ENCODE measurements at regions not wholly inside any gene's neighbourhood (a gene's known extent, or its start where the extent isn't known, plus 50 kb on each side); places are given as distances from the start of the nearest gene placed in this dataset.

DNA sequence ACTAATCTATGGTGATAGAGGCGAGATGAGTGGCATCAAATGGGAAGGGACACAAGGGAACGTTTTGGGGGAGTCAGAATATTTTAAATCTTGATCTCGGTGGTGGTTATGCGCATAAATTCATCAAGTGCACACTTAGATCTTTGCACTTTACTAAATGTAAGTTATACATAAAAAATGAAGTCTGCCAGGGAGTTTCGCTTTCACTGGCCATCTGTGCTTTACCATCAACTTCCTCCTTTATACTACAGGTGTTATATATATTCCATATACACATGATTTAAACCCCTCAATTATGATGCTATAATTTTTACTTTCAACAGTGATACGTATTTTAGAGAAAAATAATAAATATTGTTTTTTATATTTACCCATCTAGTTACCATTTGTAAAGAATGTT is 97.6 kb upstream of the AKIRIN2 start:
- DNase-seq, result no peak

DNA sequence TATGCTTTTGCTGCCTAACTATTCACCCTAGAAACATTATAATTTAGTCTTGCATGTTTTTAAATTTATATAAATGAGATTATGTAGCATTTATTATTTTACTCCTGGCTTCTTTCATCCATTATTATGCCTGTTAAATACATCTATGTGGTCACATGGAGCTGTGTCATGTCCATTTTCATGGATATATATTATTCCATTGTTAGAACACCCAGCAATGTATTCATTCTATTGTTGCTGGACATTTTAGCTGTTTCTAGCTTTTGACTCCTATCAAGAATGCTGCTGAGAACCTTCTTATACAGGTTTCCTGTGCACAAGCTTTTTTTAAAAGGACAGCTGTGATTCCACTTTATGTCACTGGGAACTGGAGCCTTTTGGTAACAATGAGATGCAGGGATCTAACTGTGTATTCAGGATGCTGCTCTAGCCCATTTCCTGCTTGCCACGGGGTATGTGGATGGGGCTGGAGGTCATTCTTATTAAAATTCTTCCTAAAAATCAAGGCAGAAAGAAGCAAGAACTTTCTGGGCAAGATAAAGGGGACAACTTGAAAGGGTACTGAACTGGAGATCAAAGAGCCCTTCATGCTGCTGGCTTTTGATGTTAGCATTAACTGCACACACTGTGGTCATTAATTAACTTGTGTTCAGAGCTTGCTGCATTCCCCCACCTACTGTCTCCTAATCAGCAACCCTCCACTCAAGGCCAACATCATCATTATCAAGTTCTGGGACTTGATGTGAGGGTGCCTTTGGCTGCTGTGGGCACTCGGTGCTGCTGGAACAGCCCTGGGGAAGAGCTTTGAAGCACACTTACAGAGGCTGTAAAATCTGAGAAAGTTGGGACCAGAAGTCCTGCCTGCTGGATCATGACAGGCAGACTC is 96.6 kb upstream of the AKIRIN2 start:
- no peak for DNase-seq

DNA sequence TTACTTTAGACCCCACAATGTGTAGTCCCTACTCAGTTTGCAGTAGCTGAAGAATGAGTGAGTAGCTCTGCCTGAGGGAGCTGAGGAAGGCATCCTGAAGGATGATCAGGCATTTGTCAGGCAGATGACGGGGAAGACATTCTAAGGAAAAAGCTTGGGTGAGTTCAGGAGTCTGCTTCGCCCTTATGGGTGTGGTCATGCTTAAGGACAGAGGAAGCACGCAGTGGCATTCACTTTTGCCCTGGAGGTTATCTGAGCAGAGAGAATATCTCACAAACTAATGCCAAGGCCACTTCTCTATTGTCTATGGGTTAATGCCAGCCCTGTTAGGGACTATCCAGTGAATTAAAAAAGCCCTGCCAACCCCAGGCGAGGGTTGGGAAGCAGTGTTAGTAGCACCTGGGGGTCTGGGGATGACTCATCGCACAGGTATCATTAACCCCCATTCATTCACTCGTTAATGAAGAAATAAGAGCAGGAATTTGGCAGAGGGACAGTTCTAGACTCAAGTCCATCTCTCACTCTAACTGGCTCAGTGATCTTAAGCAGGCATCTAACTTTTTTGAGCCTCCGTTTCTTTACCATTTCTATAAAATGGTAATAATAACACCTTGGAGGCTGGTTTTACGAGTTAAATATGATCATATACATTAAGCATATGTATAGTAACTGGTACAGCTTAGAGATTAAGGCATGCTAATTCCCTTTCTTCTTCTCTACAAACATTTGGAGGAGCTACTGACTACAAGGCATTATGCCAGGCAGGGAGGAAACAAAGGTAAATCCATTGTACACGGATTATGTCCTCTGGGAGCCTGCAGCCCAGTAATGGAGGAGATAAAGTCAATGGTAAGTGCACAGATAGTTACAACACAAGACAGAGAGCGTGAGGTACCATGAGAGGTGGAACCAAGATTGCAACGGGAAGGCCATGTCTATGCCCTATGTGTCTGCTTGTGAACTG is 93.2 kb upstream of the AKIRIN2 start:
- no peak for DNase-seq

DNA sequence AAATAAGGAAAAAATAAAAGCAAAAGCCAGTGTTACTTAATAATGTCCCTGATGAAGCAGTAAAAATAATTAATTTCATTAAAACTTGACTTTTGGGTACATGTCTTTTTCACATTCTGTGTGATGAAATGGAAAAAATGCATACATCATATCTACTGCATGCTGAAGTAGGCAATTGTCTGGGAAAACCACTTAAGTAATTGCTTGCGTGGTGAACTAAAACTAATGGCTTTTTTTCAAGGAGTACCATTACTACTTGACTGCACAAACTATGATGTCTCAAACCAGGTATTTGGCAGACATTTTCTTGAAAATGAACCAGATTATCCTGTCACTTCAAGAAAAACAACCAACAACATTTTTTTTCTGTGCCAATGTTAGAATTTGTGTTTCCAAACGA is 91.3 kb upstream of the AKIRIN2 start:
- no peak for DNase-seq

DNA sequence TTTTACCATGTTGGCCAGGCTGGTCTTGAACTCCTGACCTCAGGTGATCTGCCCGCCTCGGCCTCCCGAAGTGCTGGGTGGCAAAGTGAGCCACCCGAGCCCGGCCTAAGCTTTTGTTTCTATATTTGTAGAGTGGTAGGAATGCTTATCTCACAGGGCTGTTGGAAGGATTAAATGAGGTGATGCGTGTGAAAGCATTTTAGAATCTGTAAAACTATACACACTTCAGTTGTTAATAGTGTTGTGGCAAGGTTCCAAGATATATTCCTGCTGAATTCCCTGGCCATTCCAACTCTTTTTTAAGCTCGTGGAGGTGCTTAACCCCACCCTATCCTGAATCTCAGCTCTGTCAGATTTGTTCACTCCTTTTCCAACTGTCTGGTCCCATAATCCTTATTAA is 89.9 kb upstream of the AKIRIN2 start:
- no peak for DNase-seq

DNA sequence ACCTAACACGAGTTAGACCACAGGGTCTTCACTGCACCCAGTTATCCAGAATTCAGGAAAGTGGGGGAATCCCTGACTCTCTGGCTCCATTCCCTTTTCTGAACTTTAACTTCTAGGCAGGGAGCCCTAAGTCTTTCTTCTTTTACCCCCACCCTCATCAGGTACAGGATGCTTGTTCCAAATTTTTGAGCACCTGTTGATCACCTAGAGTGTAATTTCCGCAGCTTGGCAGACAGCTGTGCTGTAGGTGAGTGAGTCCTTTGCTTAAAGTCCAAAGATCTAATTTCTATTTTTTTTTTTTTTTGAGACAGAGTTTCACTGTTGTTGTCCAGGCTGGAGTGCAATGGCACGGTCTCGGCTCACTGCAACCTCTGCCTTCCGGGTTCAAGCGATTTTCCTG is 89.5 kb upstream of the AKIRIN2 start:
- no peak for DNase-seq

DNA sequence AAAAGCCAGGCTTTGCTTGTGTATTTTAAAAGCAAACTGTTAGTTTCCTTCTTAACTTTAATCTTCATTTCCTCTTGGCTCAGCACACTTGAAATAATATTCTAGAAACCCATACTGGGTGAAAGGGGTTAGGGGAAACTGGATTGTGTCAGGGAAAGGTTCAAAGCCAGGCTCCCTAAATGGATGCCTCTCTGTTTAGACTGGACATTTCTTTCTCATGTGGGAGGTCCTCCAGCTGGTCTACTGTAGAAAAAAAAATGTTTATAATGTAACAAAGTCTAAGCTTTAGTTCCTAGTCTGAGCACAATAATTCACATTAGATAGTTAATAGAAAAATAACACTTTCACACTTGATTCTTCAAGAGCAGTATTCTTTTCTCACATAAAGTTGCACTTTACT is 89.0 kb upstream of the AKIRIN2 start:
- no peak for DNase-seq

DNA sequence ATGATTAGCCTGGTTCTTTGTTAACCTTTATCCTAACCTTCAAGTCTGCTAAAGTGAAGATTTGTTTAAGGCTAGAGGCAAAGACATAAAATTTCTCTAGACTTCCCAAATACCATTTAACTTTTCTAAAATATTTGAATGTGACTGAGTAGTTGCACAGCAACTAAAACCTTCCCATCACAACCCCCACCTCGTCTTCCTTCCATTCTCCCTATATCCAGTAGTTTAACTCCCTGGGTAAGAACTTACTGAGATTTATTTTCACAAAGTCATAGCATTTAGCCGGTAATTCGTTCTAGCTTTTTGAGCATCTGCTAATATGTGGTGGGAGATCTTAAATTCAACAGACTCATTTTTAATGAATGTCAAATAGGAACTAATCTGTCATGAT is 87.9 kb upstream of the AKIRIN2 start:
- no peak for DNase-seq

DNA sequence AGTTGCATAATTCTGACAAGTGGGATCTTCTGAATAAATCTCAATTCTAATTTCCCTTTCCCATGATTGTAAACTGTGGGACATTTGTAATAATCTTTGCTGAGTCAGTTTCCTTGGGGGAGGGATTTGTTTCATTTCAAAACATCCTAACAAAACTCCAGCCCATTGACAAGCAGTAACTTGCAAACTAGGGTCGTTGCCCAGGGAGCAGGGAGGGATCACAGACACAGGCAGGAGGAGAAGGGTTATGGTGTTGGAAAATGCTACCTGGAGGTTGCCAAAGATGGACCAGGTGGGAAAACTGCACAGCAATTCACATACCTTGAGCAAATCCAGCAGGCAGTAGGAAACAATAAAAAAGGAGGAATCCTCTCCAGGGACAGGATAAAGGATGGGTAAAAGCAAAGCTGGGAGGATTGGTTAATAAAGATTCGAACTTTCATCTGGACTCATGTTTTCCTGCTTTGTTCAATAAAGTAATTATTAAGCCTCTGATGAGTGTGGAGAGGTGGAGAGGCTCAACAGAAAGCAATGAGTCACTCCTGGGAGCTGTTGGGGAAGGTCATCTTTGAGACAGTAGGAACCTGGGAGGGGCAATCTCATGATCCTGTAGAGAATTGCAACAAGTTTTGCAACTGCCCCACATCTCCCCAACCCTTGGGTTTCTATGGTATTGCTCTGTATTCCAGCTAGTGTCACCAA is 87.3 kb upstream of the AKIRIN2 start:
- DNase-seq, result no peak

DNA sequence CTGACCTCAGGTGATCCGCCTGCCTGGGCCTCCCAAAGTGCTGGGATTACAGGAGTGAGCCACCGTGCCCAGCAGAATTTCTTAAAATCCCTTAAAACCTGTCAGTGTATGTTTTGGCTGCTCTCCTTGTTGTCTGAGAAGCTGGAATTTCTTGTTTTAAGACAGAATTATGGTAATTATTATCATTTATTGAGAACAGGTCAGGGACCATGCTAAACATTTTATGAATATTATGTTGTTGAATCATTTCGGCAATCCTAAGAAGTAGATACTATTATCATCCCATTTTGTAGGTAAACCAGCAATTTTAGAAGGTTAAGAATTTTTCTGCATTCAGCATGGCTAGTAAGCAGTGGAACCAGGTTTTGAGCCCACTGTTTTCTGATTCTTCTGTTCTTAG is 86.1 kb upstream of the AKIRIN2 start:
- no peak for DNase-seq

DNA sequence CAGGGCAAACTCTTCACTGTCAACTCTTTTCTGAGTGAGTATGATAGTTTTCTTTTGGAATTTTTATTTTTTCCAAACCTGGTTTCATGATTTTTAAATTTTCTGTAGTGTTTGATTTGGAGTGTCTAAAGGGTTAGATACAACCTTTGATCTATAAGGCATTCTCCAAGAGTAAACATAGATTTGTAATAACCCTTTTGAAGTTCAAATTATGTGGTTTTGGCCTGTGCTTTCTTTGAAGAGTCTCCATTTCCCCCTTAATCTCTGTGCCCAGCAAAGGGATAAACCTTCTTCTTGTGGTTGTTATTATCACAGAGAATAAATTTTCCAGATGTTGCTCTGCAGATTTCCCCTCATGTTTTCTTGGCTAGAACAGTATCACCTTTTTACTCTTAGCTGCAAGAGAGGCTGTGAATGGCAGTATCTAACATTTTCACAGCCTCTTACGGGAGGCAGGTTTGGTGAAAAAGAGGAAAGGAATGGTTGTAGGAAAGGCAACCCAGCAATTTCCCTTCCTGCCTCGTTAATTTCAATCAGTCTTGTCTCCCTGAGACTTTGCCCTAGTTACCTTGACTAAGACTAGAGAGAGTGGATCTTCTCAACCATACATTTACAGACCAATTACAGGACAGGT is 83.3 kb upstream of the AKIRIN2 start:
- DNase-seq, result no peak

DNA sequence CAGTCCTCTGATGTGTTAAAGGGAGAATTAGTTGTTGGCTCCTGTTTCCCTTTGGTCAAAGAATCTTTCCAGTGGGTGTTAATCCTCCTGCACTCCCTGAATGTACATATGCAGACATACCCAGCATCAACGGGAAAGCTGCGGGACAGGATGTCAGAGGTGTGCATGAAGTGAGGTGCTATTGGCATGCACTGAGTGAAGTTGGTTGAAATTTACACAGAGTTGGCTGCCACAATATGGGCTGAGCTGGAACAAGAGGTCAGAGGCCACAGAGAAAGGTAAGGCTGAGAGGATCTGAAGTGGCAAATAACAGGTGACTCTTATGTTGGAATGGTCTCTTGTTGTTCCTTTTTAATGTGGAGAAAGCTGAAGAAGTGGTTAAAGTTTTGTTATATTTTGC is 82.7 kb upstream of the AKIRIN2 start:
- DNase-seq, result no peak

DNA sequence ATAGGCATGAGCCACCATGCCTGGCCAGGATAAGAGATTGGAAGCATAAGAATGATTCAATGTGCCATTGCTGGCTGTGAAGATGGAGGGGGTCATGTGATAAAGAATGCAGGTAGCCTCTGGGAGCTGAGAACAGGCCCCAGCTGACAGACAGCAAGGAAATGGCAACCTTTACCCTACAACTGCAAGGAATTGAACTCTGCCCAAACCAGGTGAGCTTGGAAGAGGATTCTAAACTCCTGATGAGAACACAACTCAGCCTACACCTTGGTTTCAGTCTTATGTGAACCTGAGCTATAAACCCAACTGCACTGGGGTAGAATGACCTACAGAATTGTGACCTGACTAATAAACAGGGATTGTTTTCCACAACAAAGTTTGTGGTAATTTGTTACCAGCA is 82.0 kb upstream of the AKIRIN2 start:
- DNase-seq, result no peak

DNA sequence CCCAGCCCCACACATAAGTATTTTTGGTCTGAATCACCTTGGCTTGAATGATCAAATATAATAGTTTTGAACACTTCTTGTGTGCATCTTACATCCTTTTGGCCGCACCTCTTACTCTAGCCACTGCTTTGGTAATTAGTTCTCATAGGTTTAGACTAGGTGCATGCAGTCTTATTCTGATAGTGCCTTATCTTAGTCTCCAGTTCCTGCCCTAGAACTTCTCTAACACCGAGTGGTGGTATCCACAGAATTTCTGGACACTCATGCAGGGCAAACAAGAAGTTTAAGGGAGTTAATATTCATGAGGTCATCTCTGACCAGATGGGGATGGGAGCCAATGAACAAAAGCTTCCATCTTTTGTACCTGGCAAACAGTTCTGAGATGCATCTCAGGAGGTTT is 77.5 kb upstream of the AKIRIN2 start:
- no peak for DNase-seq

DNA sequence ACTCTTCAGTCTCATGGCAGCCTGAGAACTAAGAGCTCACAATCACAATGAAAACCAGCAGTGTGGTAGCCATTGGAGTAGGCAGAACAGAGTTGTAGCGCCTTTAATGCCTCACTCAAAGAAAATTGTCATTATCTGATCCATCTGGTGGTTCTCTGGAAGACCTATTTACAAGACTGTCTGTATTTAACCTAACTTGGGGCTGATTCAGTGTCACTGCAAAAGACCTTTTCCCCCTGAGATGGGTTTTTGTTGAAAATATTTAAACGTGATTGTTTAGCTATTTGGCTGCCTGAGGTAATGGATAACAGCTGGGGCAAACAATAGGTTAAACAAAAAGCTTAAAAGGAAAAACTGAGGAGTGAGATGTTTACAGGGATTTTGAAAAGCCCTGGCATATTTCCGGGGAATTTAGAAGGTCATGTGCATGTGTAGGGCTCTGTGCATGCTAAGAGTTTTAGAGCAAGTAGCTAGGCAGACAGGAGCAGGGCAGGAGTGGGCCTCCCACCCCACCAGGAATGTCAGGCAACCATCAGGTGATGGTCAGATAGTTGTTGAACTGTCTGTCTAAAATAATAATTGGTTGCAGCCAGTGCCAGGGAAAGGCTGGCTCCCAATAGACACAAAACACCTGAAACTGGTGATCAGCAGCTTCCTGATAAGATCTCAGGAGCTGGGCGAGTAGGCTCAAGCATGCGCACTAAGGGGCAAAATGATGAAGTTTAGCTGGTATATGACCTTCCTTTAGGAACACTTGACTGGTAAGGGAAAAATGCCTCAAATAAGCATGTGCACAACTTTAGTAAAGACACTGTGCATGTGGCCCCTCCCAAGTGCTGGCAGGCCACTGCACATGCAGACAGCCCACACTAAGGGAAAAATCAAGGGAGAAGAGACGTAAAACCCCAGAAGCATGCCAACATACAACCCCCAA is 70.8 kb upstream of the AKIRIN2 start:
- no peak for DNase-seq

DNA sequence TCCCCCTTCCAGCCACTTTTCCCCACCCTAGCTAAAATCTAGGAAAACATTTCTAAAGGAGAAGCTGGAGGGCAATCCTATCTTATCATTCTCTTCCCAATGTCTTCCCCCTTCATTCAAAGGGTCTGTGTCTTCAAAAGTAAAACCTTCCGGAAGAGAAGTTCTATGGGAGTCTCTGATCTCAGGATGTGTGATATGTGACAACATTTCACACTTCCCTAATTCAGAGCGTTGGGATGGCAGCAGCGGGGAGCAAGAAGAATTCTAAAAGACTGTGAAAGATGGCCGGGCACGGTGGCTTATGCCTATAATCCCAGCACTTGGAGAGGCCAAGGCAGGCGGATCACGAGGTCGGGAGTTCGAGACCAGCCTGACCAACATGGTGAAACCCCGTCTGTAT is 65.4 kb upstream of the AKIRIN2 start:
- no peak for DNase-seq

DNA sequence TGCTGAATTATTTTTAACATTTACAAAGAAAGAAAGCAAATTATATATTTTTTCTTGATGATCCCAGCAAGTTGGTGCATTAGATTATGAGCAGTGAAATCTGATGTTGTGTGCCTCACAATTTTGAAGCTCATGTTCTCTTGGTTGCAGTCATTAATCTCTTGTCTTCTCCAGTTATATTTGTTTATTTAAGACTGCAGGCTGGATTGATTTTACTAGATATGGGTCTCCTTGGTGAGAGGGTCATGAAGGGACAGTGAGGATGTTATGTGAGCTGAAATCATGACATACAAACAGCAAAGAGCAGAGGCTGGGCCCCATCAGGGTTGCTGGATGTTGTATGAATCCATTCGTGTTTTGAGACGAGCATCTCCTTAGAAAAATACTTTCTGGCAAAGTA is 64.2 kb upstream of the AKIRIN2 start:
- DNase-seq, result no peak

DNA sequence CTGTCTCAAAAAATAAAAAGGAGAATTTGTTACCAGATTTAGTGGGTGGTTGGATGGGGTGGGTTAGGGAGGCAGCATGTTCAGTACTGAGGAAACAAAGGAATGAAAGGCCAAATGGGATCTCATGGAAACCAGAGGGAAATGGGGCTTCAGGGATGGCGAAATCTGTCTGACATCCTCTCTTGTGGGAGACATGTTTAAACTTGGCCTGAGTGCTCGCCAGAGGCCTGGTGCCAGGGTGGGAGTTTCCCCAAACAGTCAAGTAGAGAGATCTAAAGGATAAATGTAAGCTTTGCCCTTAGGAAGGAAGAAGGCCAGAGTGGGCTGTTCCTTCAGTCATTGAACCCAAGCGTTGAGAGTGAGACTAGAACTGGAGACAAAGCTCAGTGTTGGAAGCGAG is 61.9 kb upstream of the AKIRIN2 start:
- no peak for DNase-seq

DNA sequence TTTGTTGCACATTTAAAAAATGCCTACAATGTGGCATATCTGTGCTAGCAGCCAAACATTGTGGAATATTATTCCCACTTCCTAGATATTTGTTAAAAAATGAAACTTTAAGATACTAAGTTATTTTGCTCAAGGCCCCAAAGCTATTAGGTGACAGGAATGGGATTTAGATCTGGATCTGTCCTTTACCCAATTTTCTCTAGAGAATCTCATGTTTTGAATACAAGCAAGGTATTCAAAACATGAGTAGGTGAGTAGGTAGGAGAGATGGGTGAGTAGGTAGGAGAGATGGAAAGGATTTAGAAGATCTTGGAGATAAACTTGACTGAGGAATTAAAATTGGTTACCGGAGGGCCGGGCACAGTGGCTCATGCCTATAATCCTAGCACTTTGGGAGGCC is 61.2 kb upstream of the AKIRIN2 start:
- no peak for DNase-seq

DNA sequence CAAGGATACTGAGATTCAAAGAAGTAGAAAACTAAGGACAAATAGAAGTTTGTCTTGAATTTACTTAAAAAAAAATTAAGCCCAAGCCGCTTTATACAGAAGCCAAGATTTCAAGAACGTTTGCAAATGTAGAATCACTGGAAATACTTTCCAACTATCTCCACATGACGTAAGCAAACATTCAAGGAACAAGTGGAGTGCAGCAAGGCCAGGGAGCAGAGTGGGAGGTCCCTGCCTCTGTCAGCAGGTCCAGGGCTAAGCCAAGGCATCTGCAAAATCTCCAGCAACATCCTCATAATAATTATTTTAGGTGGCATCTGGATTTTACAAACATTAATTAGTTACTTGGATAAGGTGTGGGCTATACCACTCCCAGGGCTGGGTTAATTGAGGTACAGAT is 60.1 kb upstream of the AKIRIN2 start:
- no peak for DNase-seq

DNA sequence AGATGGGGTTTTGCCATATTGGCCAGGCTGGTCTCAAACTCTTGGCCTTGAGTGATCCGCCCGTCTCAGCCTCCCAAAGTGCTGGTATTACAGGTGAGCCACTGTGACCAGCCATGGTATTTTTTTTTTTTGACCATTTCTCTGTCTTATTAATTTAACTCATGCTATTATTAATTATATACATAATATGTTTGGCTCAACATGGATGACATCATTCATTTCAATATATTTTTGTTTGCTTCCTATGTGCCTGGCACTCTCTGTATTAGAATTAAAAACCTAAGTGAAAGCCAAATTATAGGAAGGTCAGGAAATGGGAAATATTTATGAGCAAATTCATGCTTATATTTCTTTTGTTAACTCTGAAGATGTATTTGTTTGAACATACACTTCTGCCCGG is 55.8 kb upstream of the AKIRIN2 start:
- no peak for DNase-seq

Data from C1 segment of cervical spinal cord (tissue), 14 donors.